Keratinocyte (primary cell): ENCODE measurements at regions not wholly inside any gene's neighbourhood (a gene's known extent, or its start where the extent isn't known, plus 50 kb on each side); places are given as distances from the start of the nearest gene placed in this dataset.
"Not testable (repeated sequence)": the region's sequence is repeated elsewhere in the genome, so short reads cannot be mapped to it uniquely, and the experiment has no call there.

Source experiments
- EZH2 ChIP-seq: IDR thresholded peaks from one replicate; pipeline ENCODE4 v1.6.1; 2012; ENCODE audit warnings: inconsistent platforms, mild to moderate bottlenecking, low read length, moderate library complexity
- TF ChIP-seq, protein P1 (sequence below), 3 experiments: IDR thresholded peaks in 1 of 3; conservative IDR thresholded peaks in 1 of 3; optimal IDR thresholded peaks in 1 of 3; 2 replicates in 2 of 3; 3 replicates in 1 of 3; pipeline versions ENCODE3 to v1.5.1; 2011; ENCODE audit warnings: low read length in 3 of 3, mild to moderate bottlenecking in 3 of 3, moderate library complexity in 2 of 3, control low read depth in 1 of 3, inconsistent platforms in 1 of 3; ENCODE audit not compliant: insufficient read depth in 2 of 3; ENCODE audit errors: extremely low read depth in 1 of 3

DNA sequence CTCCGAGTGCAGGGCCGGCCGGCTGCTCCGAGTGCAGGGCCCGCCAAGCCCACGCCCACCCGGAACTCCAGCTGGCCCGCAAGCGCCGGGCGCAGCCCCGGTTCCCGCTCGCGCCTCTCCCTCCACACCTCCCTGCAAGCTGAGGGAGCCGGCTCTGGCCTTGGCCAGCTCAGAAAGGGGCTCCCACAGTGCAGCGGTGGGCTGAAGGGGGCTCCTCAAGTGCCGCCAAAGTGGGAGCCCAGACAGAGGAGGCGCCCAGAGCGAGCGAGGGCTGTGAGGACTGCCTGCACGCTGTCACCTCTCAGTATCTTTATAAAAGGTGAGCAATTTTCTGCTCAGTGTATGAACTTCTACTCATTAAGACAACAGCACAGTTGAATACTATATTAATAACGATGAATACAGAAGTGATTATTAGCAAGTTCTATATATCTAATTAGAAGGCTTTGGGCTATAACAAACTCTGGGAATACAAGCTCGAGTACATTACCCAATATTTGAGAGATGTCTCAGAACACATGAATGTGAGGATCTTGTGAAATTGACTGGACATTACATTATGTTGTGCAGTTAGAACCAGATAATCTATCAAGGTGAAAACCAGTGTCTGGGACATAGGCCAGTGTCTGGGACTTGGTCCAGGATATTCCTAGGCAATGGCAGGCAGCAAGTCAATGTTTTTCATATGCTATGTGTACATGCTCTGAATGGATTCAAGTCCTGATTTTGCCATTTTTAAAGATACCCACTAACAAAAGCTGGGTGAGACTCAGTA lies 112.9 kb downstream of the ZNF330 start:
- TF ChIP-seq EZH2: not testable (repeated sequence)
- TF ChIP-seq, protein P1, sequence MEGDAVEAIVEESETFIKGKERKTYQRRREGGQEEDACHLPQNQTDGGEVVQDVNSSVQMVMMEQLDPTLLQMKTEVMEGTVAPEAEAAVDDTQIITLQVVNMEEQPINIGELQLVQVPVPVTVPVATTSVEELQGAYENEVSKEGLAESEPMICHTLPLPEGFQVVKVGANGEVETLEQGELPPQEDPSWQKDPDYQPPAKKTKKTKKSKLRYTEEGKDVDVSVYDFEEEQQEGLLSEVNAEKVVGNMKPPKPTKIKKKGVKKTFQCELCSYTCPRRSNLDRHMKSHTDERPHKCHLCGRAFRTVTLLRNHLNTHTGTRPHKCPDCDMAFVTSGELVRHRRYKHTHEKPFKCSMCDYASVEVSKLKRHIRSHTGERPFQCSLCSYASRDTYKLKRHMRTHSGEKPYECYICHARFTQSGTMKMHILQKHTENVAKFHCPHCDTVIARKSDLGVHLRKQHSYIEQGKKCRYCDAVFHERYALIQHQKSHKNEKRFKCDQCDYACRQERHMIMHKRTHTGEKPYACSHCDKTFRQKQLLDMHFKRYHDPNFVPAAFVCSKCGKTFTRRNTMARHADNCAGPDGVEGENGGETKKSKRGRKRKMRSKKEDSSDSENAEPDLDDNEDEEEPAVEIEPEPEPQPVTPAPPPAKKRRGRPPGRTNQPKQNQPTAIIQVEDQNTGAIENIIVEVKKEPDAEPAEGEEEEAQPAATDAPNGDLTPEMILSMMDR (optimal IDR thresholded peaks at IDR 0.05 in 1 of 3, IDR thresholded peaks at IDR 0.05 in 1 of 3, conservative IDR thresholded peaks at IDR 0.05 in 1 of 3; ENCODE audit: extremely low read depth in 1 of 3, insufficient read depth in 2 of 3, low read length in 3 of 3): not testable (repeated sequence)
